A549 (cell line): ENCODE measurements at regions not wholly inside any gene's neighbourhood (a gene's known extent, or its start where the extent isn't known, plus 50 kb on each side); places are given as distances from the start of the nearest gene placed in this dataset.

Experiments
- BHLHE40 ChIP-seq: IDR thresholded peaks from 2 replicates; pipeline ENCODE4 v1.6.1; 2012; ENCODE audit warnings: low read depth, low read length, inconsistent platforms
- CEBPB ChIP-seq, 2 experiments: fragments of >200 bp in 1 of 2; sonication (Bioruptor Twin) in 1 of 2; formaldehyde crosslinking in 1 of 2; IDR thresholded peaks; 2 replicates each; pipeline ENCODE4 v1.6.1; 2012 to 2016
- CTCF ChIP-seq: fragments of >200 bp; sonication (Bioruptor Twin); formaldehyde crosslinking; IDR thresholded peaks from 3 replicates; pipeline ENCODE4 v1.5.1; 2016
- EP300 ChIP-seq, 2 experiments: fragments of >200 bp; sonication (Bioruptor Twin); formaldehyde crosslinking; IDR thresholded peaks; 2 replicates in 1 of 2; 3 replicates in 1 of 2; pipeline ENCODE4 v1.6.1; 2016 to 2017
- JUNB ChIP-seq: fragments of >200 bp; sonication (Bioruptor Twin); formaldehyde crosslinking; IDR thresholded peaks from 2 replicates; pipeline ENCODE4 v1.6.1; 2016
- MAX ChIP-seq: IDR thresholded peaks from 2 replicates; pipeline ENCODE4 v1.6.1; 2012
- MYC ChIP-seq: IDR thresholded peaks from 2 replicates; pipeline ENCODE4 v1.6.1; 2012; ENCODE audit warnings: mild to moderate bottlenecking, inconsistent platforms, low read length, improper control_type of control experiment, borderline replicate concordance
- POLR2A ChIP-seq: IDR thresholded peaks from 2 replicates; pipeline ENCODE4 v1.6.1; 2012; ENCODE audit warnings: mild to moderate bottlenecking, low read length
- POLR2AphosphoS2 ChIP-seq: conservative IDR thresholded peaks from 2 replicates; pipeline ENCODE4 v1.6.1; 2012; ENCODE audit warnings: low read length, improper control_type of control experiment, inconsistent platforms
- RAD21 ChIP-seq, 2 experiments: fragments of >200 bp in 1 of 2; sonication (Bioruptor Twin) in 1 of 2; formaldehyde crosslinking in 1 of 2; IDR thresholded peaks in 1 of 2; conservative IDR thresholded peaks in 1 of 2; 2 replicates in 1 of 2; 3 replicates in 1 of 2; pipeline ENCODE4 v1.6.1; 2012 to 2018; ENCODE audit warnings: inconsistent platforms in 1 of 2

GRCh38 chr1:38685388-38685787 is 174.2 kb downstream of the RRAGC start:
- TF ChIP-seq POLR2A (no peak), CTCF (no peak), EP300 (IDR thresholded peaks at IDR 0.05) (no peak), MAX (no peak), MYC (no peak), JUNB (no peak), CEBPB (IDR thresholded peaks at IDR 0.05) (no peak), RAD21 (conservative IDR thresholded peaks at IDR 0.05 in 1 of 2, IDR thresholded peaks at IDR 0.05 in 1 of 2) (no peak), POLR2AphosphoS2 (no peak), BHLHE40 (no peak)
